Fibroblast of lung (primary cell): ENCODE measurements at regions not wholly inside any gene's neighbourhood (a gene's known extent, or its start where the extent isn't known, plus 50 kb on each side); places are given as distances from the start of the nearest gene placed in this dataset.

ENCODE experiments used
- DNase-seq, 2 donors: peaks; one replicate each; pipeline versions ENCODE4 v3.0.0 to v3.0.0-alpha.2; 2010; ENCODE audit warnings: low read depth in 2 of 2
- H2AFZ ChIP-seq: 2 replicates; pipeline ENCODE4 v1.5.1; 2012; ENCODE audit warnings: low read length, control low read depth, inconsistent platforms
- H3K27ac ChIP-seq: 2 replicates; pipeline ENCODE4 v1.5.1; 2011; ENCODE audit warnings: low read length, control low read depth; ENCODE audit not compliant: insufficient read depth
- H3K27me3 ChIP-seq: 2 replicates; pipeline ENCODE4 v1.5.1; 2011; ENCODE audit warnings: mild to moderate bottlenecking, low read length; ENCODE audit not compliant: control insufficient read depth, insufficient read depth
- H3K36me3 ChIP-seq: 2 replicates; pipeline ENCODE4 v1.5.1; 2011; ENCODE audit warnings: low read length; ENCODE audit not compliant: control insufficient read depth, insufficient read depth
- H3K4me1 ChIP-seq: 2 replicates; pipeline ENCODE4 v1.5.1; 2011; ENCODE audit warnings: low read length; ENCODE audit not compliant: control insufficient read depth, insufficient read depth; ENCODE audit errors: extremely low read depth
- H3K4me2 ChIP-seq: 2 replicates; pipeline ENCODE4 v1.5.1; 2011; ENCODE audit warnings: low read length, control low read depth; ENCODE audit not compliant: insufficient read depth; ENCODE audit errors: extremely low read depth
- H3K4me3 ChIP-seq, 4 experiments: fragments of 200-600 bp in 1 of 4; sonication (generic) in 1 of 4; replicated peaks in 1 of 4; 2 replicates each; pipeline ENCODE4 v1.5.1; 2011 to 2016; ENCODE audit warnings: low read length in 4 of 4, low read depth in 3 of 4, mild to moderate bottlenecking in 3 of 4, control low read depth in 2 of 4, inconsistent platforms in 1 of 4, mixed read lengths in 1 of 4; ENCODE audit not compliant: insufficient read depth in 1 of 4; ENCODE audit errors: control extremely low read depth in 1 of 4
- H3K79me2 ChIP-seq: 2 replicates; pipeline ENCODE4 v1.5.1; 2012; ENCODE audit warnings: mild to moderate bottlenecking, low read length, inconsistent platforms; ENCODE audit not compliant: control insufficient read depth, insufficient read depth
- H3K9ac ChIP-seq: 2 replicates; pipeline ENCODE4 v1.5.1; 2011; ENCODE audit warnings: mild to moderate bottlenecking, low read length, control low read depth; ENCODE audit not compliant: insufficient read depth
- H3K9me3 ChIP-seq: 2 replicates; pipeline ENCODE4 v1.5.1; 2012; ENCODE audit warnings: low read depth, low read length; ENCODE audit not compliant: control insufficient read depth, insufficient read depth
- H4K20me1 ChIP-seq: 2 replicates; pipeline ENCODE4 v1.5.1; 2011; ENCODE audit warnings: low read length; ENCODE audit not compliant: control insufficient read depth, insufficient read depth; ENCODE audit errors: extremely low read depth
- EZH2 ChIP-seq: IDR thresholded peaks from 2 replicates; pipeline ENCODE4 v1.5.1; 2012; ENCODE audit warnings: low read length, control low read depth, mild to moderate bottlenecking; ENCODE audit errors: missing control alignments
- TF ChIP-seq, protein P1 (sequence below), 2 donors: IDR thresholded peaks in 1 of 2; conservative IDR thresholded peaks in 1 of 2; 1 replicate in 1 of 2; 2 replicates in 1 of 2; pipeline ENCODE4 v1.5.1; 2011 to 2012; ENCODE audit warnings: low read length in 2 of 2, control low read depth in 1 of 2, inconsistent platforms in 1 of 2, low read depth in 1 of 2, mild to moderate bottlenecking in 1 of 2

DNA sequence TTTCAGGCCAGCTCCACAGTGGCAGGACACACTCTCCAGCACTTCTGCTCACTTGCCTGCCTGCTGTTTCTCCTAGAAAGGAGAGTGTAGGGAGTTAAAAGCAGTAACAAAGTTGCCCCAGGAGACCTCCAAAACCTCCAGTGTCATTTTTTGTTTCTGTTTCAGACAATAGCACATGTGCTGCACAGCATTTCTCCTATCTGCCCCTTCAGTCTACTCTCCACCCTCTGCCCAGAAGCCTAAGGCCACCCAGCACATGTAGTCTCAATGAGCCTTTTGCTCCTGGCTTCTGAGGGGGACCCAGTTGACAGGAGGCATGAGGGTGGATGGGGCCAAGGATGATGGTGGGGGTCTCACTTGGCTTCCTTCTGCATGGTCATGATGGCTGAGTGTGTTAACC is 329.6 kb upstream of the CLNK start:
- no peak for DNase-seq
- H3K27me3 ChIP-seq: no peaks in the 10 kb centered on the region
- H3K36me3 ChIP-seq: no peaks in the 10 kb centered on the region
- no peaks in the 10 kb centered on the region for H4K20me1 ChIP-seq
- H3K4me3 ChIP-seq: no peak overlapping the region
- no peak overlapping the region for H3K4me2 ChIP-seq
- no peaks in the 10 kb centered on the region for H3K79me2 ChIP-seq
- H3K27ac ChIP-seq: no peak overlapping the region
- no peaks in the 10 kb centered on the region for H3K9me3 ChIP-seq
- TF ChIP-seq, protein P1, sequence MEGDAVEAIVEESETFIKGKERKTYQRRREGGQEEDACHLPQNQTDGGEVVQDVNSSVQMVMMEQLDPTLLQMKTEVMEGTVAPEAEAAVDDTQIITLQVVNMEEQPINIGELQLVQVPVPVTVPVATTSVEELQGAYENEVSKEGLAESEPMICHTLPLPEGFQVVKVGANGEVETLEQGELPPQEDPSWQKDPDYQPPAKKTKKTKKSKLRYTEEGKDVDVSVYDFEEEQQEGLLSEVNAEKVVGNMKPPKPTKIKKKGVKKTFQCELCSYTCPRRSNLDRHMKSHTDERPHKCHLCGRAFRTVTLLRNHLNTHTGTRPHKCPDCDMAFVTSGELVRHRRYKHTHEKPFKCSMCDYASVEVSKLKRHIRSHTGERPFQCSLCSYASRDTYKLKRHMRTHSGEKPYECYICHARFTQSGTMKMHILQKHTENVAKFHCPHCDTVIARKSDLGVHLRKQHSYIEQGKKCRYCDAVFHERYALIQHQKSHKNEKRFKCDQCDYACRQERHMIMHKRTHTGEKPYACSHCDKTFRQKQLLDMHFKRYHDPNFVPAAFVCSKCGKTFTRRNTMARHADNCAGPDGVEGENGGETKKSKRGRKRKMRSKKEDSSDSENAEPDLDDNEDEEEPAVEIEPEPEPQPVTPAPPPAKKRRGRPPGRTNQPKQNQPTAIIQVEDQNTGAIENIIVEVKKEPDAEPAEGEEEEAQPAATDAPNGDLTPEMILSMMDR (conservative IDR thresholded peaks at IDR 0.05 in 1 of 2, IDR thresholded peaks at IDR 0.05 in 1 of 2; ENCODE audit: low read depth in 1 of 2, low read length in 2 of 2): no peak
- TF ChIP-seq EZH2: no peak
- no peak overlapping the region for H3K9ac ChIP-seq
- H3K4me1 ChIP-seq: no peaks in the 10 kb centered on the region
- no peak overlapping the region for H2AFZ ChIP-seq

DNA sequence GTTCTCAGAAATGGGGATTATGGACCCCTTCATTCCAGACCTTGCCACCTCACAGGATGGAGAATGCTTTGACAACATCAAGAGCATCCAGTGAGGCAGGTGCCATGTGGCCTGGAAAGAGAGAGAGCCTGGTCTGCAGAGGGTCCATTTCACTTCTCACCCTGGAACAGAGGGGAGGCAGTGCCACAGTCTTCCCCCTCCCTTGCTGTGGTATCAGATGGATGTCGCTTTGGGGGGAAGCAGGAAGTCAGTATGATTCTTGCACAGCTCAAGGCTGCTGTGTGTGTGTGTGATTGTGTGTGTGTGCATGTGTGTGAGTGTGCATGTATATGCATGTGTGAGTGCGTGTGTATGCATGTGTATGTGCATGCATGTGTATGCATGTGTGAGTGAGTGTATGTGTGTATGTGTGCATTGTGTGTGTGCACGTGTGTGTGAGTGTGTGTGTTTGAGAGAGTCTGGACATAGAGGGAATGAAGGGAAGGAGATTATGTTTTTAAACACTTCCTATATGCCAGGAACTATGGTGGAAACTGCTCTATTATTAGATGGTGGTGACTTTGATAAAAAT is 328.6 kb upstream of the CLNK start:
- H3K27me3 ChIP-seq: no peaks in the 10 kb centered on the region
- no peak for TF ChIP-seq EZH2
- TF ChIP-seq, protein P1 (conservative IDR thresholded peaks at IDR 0.05 in 1 of 2, IDR thresholded peaks at IDR 0.05 in 1 of 2; ENCODE audit: low read depth in 1 of 2, low read length in 2 of 2): no peak
- H3K27ac ChIP-seq: no peak overlapping the region
- DNase-seq: no peak
- no peaks in the 10 kb centered on the region for H3K79me2 ChIP-seq
- no peak overlapping the region for H3K4me2 ChIP-seq
- H3K36me3 ChIP-seq: no peaks in the 10 kb centered on the region
- no peak overlapping the region for H3K9ac ChIP-seq
- H3K9me3 ChIP-seq: no peaks in the 10 kb centered on the region
- H4K20me1 ChIP-seq: no peaks in the 10 kb centered on the region
- no peak overlapping the region for H2AFZ ChIP-seq
- H3K4me1 ChIP-seq: no peaks in the 10 kb centered on the region
- H3K4me3 ChIP-seq: no peak overlapping the region

DNA sequence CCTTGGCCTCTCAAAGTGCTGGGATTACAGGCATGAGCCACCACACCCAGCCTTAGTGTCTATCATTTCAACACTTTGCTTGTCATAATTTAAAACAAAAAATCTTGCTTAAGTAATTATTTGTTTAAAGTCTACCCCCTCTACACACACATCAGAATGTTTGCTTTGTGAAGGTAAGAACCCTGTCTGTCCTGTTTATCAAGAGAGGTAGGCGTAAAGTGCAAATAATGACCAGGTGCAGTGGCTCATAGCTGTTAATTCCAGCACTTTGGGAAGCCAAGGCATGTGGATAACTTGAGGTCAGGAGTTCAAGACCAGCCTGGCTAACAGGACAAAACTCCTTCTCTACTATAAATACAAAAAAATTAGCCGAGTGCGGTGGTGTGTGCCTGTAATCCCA is 326.7 kb upstream of the CLNK start:
- Histone ChIP-seq H3K27ac (no peak overlapping the region), H3K27me3 (no peaks in the 10 kb centered on the region), H3K9ac (no peak overlapping the region), H3K4me1 (no peaks in the 10 kb centered on the region), H3K36me3 (no peaks in the 10 kb centered on the region), H3K4me3 (no peak overlapping the region), H3K9me3 (no peaks in the 10 kb centered on the region), H3K4me2 (no peak overlapping the region), H3K79me2 (no peaks in the 10 kb centered on the region), H2AFZ (no peak overlapping the region), H4K20me1 (no peaks in the 10 kb centered on the region)
- no peak for DNase-seq
- TF ChIP-seq, protein P1 (conservative IDR thresholded peaks at IDR 0.05 in 1 of 2, IDR thresholded peaks at IDR 0.05 in 1 of 2; ENCODE audit: low read depth in 1 of 2, low read length in 2 of 2): no peak
- TF ChIP-seq EZH2: no peak
